Astrocyte (in vitro differentiated cells and primary cell): ENCODE measurements at regions not wholly inside any gene's neighbourhood (a gene's known extent, or its start where the extent isn't known, plus 50 kb on each side); places are given as distances from the start of the nearest gene placed in this dataset.

Experiments used
- CTCF ChIP-seq: IDR thresholded peaks from 2 replicates; pipeline ENCODE4 v1.5.1; 2011; ENCODE audit warnings: low read depth, mild to moderate bottlenecking, inconsistent platforms, low read length, moderate library complexity; ENCODE audit not compliant: insufficient read depth
- EZH2 ChIP-seq: IDR thresholded peaks from 2 replicates; pipeline ENCODE4 v1.6.1; 2012; ENCODE audit warnings: mild to moderate bottlenecking, low read length, inconsistent platforms; ENCODE audit not compliant: insufficient read depth

GRCh38 chr2:116094196-116094595 lies 1651.8 kb downstream of the DPP10 start:
- no peak for TF ChIP-seq CTCF
- no peak for TF ChIP-seq EZH2
